Endothelial cell of umbilical vein (primary cell): ENCODE measurements at regions not wholly inside any gene's neighbourhood (a gene's known extent, or its start where the extent isn't known, plus 50 kb on each side); places are given as distances from the start of the nearest gene placed in this dataset.

ENCODE experiments used
- BruUV-seq: library from RNA; stranded (reverse); fragments of 400-500 nt; replicated peaks from 2 replicates; lab custom pipeline; 2021; lab: Mats Ljungman, UMichigan
- CTCF ChIA-PET: fragments of 300-600, 350-600 bp; sonication (Branson Sonifier 250); formaldehyde crosslinking; loops from one replicate; lab custom pipeline; 2021; ENCODE audit warnings: antibody characterized with exemption, inconsistent platforms; lab: Charles Lee
- POLR2A ChIA-PET: fragments of 300-600, 350-600 bp; sonication (Branson Sonifier 250); formaldehyde crosslinking; loops from one replicate; lab custom pipeline; 2021; ENCODE audit warnings: antibody characterized with exemption, inconsistent platforms; lab: Charles Lee
- DNase-seq: peaks from one replicate; pipeline ENCODE4 v3.0.0-alpha.2; 2011; ENCODE audit warnings: low read depth, low spot score
- FAIRE-seq: peaks from 2 replicates; lab custom pipeline; 2011; peaks lifted over from hg19 to GRCh38; lab: Jason Lieb, UNC
- H2AFZ ChIP-seq: 2 replicates; pipeline ENCODE4 v1.6.0; 2012; ENCODE audit warnings: low read depth, low read length, control low read depth, inconsistent platforms
- H3K27ac ChIP-seq: 2 replicates; pipeline ENCODE4 v1.5.1; 2011; ENCODE audit warnings: low read depth, mild to moderate bottlenecking, control low read depth, low read length, moderate library complexity; ENCODE audit not compliant: insufficient read depth
- H3K27me3 ChIP-seq, 2 experiments: 2 replicates each; pipeline versions ENCODE4 v1.6.0 to v1.6.1; 2011; ENCODE audit warnings: low read length in 2 of 2, mixed read lengths in 1 of 2; ENCODE audit not compliant: control insufficient read depth in 2 of 2, insufficient read depth in 2 of 2
- H3K36me3 ChIP-seq, 2 experiments: 2 replicates in 1 of 2; 3 replicates in 1 of 2; pipeline ENCODE4 v1.5.1; 2011; ENCODE audit warnings: low read length in 2 of 2, mild to moderate bottlenecking in 1 of 2, moderate library complexity in 1 of 2; ENCODE audit not compliant: control insufficient read depth in 2 of 2, insufficient read depth in 2 of 2; ENCODE audit errors: extremely low read depth in 1 of 2
- H3K4me1 ChIP-seq: 3 replicates; pipeline ENCODE4 v1.5.1; 2011; ENCODE audit warnings: mild to moderate bottlenecking, low read length; ENCODE audit not compliant: control insufficient read depth, insufficient read depth; ENCODE audit errors: extremely low read depth
- H3K4me2 ChIP-seq: 2 replicates; pipeline ENCODE4 v1.6.1; 2011; ENCODE audit warnings: low read length, control low read depth, mixed read lengths; ENCODE audit not compliant: insufficient read depth
- H3K4me3 ChIP-seq, 3 experiments: fragments of 200-600 bp in 1 of 3; sonication (generic), shearing (Covaris generic) in 1 of 3; replicated peaks in 1 of 3; 2 replicates each; pipeline ENCODE4 v1.5.1; 2011 to 2016; ENCODE audit warnings: control low read depth in 3 of 3, low read length in 3 of 3, mild to moderate bottlenecking in 2 of 3, inconsistent platforms in 1 of 3, low read depth in 1 of 3, moderate library complexity in 1 of 3; ENCODE audit not compliant: insufficient read depth in 1 of 3
- H3K79me2 ChIP-seq: 2 replicates; pipeline ENCODE4 v1.6.0; 2012; ENCODE audit warnings: low read length, inconsistent platforms; ENCODE audit not compliant: control insufficient read depth, insufficient read depth
- H3K9ac ChIP-seq: replicated peaks from 2 replicates; pipeline ENCODE3; 2011; ENCODE audit warnings: low read length, control low read depth; ENCODE audit not compliant: insufficient read depth; ENCODE audit errors: extremely low read depth
- H3K9me1 ChIP-seq: replicated peaks from 3 replicates; pipeline ENCODE4 v1.6.0; 2011; ENCODE audit warnings: mild to moderate bottlenecking, low read length; ENCODE audit not compliant: control insufficient read depth, insufficient read depth; ENCODE audit errors: extremely low read depth
- H3K9me3 ChIP-seq: replicated peaks from 2 replicates; pipeline ENCODE4 v1.5.1; 2012; ENCODE audit warnings: low read length, inconsistent platforms; ENCODE audit not compliant: control insufficient read depth, insufficient read depth
- H4K20me1 ChIP-seq: replicated peaks from 2 replicates; pipeline ENCODE3; 2011; ENCODE audit warnings: mild to moderate bottlenecking, low read length; ENCODE audit not compliant: control insufficient read depth, insufficient read depth; ENCODE audit errors: extremely low read depth
- CTCF ChIP-seq, 2 donors: IDR thresholded peaks; 1 replicate in 1 of 2; 2 replicates in 1 of 2; pipeline ENCODE4 v1.5.1; 2011; ENCODE audit warnings: low read length in 2 of 2, mild to moderate bottlenecking in 2 of 2, moderate library complexity in 2 of 2, control low read depth in 1 of 2, inconsistent platforms in 1 of 2, low read depth in 1 of 2; ENCODE audit not compliant: insufficient read depth in 1 of 2; ENCODE audit errors: extremely low read depth in 1 of 2
- EZH2 ChIP-seq: IDR thresholded peaks from 2 replicates; pipeline ENCODE4 v1.6.1; 2012; ENCODE audit warnings: borderline replicate concordance, low read depth, mild to moderate bottlenecking, moderate library complexity, low read length, inconsistent platforms; ENCODE audit not compliant: severe bottlenecking
- FOS ChIP-seq: IDR thresholded peaks from 2 replicates; pipeline ENCODE4 v1.6.1; 2011; ENCODE audit warnings: mild to moderate bottlenecking, low read length, moderate library complexity, borderline replicate concordance; ENCODE audit not compliant: insufficient read depth
- GATA2 ChIP-seq: IDR thresholded peaks from 2 replicates; pipeline ENCODE4 v1.7.0; 2011; ENCODE audit warnings: low read depth, mild to moderate bottlenecking, moderate library complexity, mixed read lengths, low read length; ENCODE audit not compliant: insufficient read length, insufficient read depth
- JUN ChIP-seq: IDR thresholded peaks from 2 replicates; pipeline ENCODE4 v1.6.1; 2011; ENCODE audit warnings: borderline replicate concordance, low read depth; ENCODE audit not compliant: insufficient read length, insufficient read depth
- MAX ChIP-seq: IDR thresholded peaks from 2 replicates; pipeline ENCODE4 v1.6.1; 2011; ENCODE audit not compliant: insufficient read depth, insufficient read length
- MYC ChIP-seq: IDR thresholded peaks from one replicate; pipeline ENCODE4 v1.6.1; 2011; ENCODE audit warnings: mild to moderate bottlenecking, low read depth, low read length
- POLR2A ChIP-seq: IDR thresholded peaks from 2 replicates; pipeline ENCODE4 v1.6.1; 2012; ENCODE audit warnings: low read depth, mild to moderate bottlenecking, control low read depth, low read length
- POLR2AphosphoS5 ChIP-seq: IDR thresholded peaks from 2 replicates; pipeline ENCODE4 v1.6.1; 2012; ENCODE audit warnings: low read depth, mild to moderate bottlenecking, control low read depth, low read length, moderate library complexity; ENCODE audit not compliant: insufficient read depth
- dilution Hi-C: fragments of 300-500 bp; cut with MboI; formaldehyde crosslinking; loops from one replicate; pipeline ENCODE4 v1.15.0; 2019; ENCODE audit warnings: low sequenced_read_pairs; ENCODE audit not compliant: extremely low pct_ligation_motif_present
- intact Hi-C: fragments of 100-400 bp; cut with micrococcal nuclease; formaldehyde crosslinking; loops from one replicate; pipeline ENCODE4 v1.10.0; 2022

GRCh38 chr2:16311521-16312440 lies 353.9 kb downstream of the CYRIA start:
- H2AFZ ChIP-seq: no peak overlapping the region
- DNase-seq: no peak
- H3K9me1 ChIP-seq: no peaks in the 10 kb centered on the region
- TF ChIP-seq JUN: no peak
- TF ChIP-seq POLR2AphosphoS5: no peak
- TF ChIP-seq POLR2A: no peak
- no peak for TF ChIP-seq CTCF (IDR thresholded peaks at IDR 0.05; ENCODE audit: extremely low read depth in 1 of 2, insufficient read depth in 1 of 2, low read depth in 1 of 2, low read length in 2 of 2)
- no peak for TF ChIP-seq EZH2
- no peak for TF ChIP-seq GATA2
- no peak for TF ChIP-seq FOS
- TF ChIP-seq MAX: no peak
- no peak for TF ChIP-seq MYC
- dilution Hi-C loops: no loop called here
- no peak overlapping the region for H3K27ac ChIP-seq
- no peaks in the 10 kb centered on the region for H3K79me2 ChIP-seq
- no peak overlapping the region for H3K4me3 ChIP-seq
- H3K4me1 ChIP-seq: no peaks in the 10 kb centered on the region
- ChIA-PET CTCF (no interaction called here), POLR2A (no interaction called here)
- H3K36me3 ChIP-seq: no peaks in the 10 kb centered on the region
- H3K9ac ChIP-seq: no peak overlapping the region
- H4K20me1 ChIP-seq: no peaks in the 10 kb centered on the region
- intact Hi-C loops: no loop called here
- H3K4me2 ChIP-seq: no peak overlapping the region
- BruUV-seq: no TSS peak
- no peak for FAIRE-seq
- H3K9me3 ChIP-seq: peaks cover 4% of the 10 kb centered on the region
- H3K27me3 ChIP-seq: no peaks in the 10 kb centered on the region
